ENCODE measurements at regions not wholly inside any gene's neighbourhood (a gene's known extent, or its start where the extent isn't known, plus 50 kb on each side); places are given as distances from the start of the nearest gene placed in this dataset.

DNA sequence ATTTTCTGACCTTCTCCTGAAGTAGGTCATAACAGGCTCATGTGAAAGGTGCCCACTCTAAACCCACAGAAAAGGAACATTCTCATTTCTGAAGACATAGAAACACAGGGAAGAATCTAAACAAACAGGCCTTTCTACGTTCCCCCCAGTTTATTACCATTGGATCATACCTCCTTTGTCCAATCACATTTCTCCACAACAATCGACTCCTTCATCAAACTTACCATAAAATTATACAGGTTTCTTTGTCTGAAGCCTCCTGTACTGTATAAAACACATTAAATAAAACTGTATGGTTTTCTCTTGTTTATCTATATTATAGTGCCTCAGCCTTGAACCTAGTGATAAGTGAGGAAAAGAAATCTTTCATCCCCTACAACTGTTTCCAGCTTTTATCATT lies 340.7 kb downstream of the ENC1 start:
- Histone ChIP-seq H2AFZ (ENCODE audit: low read depth, low read length, poor library complexity, severe bottlenecking) (no peak overlapping the region), H3K27ac (ENCODE audit: low read depth, low read length) (no peak overlapping the region), H3K4me3 (replicated peaks in 1 of 2; ENCODE audit: low read depth in 1 of 2, low read length in 2 of 2) (no peak overlapping the region), H3K4me2 (ENCODE audit: low read length) (no peak overlapping the region), H3K4me1 (ENCODE audit: control insufficient read depth in 1 of 2, insufficient read depth in 2 of 2, low read length in 2 of 2) (no peaks in the 10 kb centered on the region), H3K79me2 (ENCODE audit: insufficient read depth, low read length) (no peaks in the 10 kb centered on the region), H4K20me1 (ENCODE audit: insufficient read depth) (no peaks in the 10 kb centered on the region), H3K27me3 (ENCODE audit: insufficient read depth, low read length) (no peaks in the 10 kb centered on the region), H3K36me3 (ENCODE audit: control insufficient read depth in 1 of 2, insufficient read depth in 2 of 2, low read length in 2 of 2) (no peaks in the 10 kb centered on the region), H3K9me2 (ENCODE audit: insufficient read depth) (no peaks in the 10 kb centered on the region), H3K9ac (ENCODE audit: low read length) (no peak overlapping the region), H3K9me3 (ENCODE audit: control insufficient read depth in 1 of 2, insufficient read depth in 1 of 2, low read depth in 1 of 2, low read length in 2 of 2) (no peaks in the 10 kb centered on the region)
- ATAC-seq (no peak), DNase-seq (ENCODE audit: low read depth, low spot score) (no peak)
- no TSS peak for BruUV-seq (replicated peaks)
- RAD21 ChIA-PET (ENCODE audit: low non-redundant PET in 1 of 2, low total read pairs in 2 of 2, uncharacterized antibody in 2 of 2, unreplicated experiment in 2 of 2): no interaction called here
- POLR2A ChIA-PET: no interaction called here
- no peak for TF ChIP-seq SRF (IDR thresholded peaks at IDR 0.05; ENCODE audit: low read depth)
- intact Hi-C loops (cut with micrococcal nuclease): no loop called here
- CTCF ChIA-PET: no interaction called here

GRCh38 chr5:74296685-74297408 lies 343.7 kb downstream of the ENC1 start:
- ChIA-PET CTCF (no interaction called here), POLR2A (no interaction called here), RAD21 (ENCODE audit: low non-redundant PET in 1 of 2, low total read pairs in 2 of 2, uncharacterized antibody in 2 of 2, unreplicated experiment in 2 of 2) (no interaction called here)
- no peaks in the 10 kb centered on the region for H4K20me1 ChIP-seq (ENCODE audit: insufficient read depth)
- no peaks in the 10 kb centered on the region for H3K9me3 ChIP-seq (ENCODE audit: control insufficient read depth in 1 of 2, insufficient read depth in 1 of 2, low read depth in 1 of 2, low read length in 2 of 2)
- H3K36me3 ChIP-seq (ENCODE audit: control insufficient read depth in 1 of 2, insufficient read depth in 2 of 2, low read length in 2 of 2): no peaks in the 10 kb centered on the region
- TF ChIP-seq SP1 (IDR thresholded peaks at IDR 0.05; ENCODE audit: low read depth) (no peak), ZNF274 (IDR thresholded peaks at IDR 0.05; ENCODE audit: low read depth, low read length) (no peak), ZFX (IDR thresholded peaks at IDR 0.05) (no peak), CTCF (IDR thresholded peaks at IDR 0.05 in 2 of 3, conservative IDR thresholded peaks at IDR 0.05 in 1 of 3; ENCODE audit: borderline replicate concordance in 1 of 3, insufficient read depth in 1 of 3, low read depth in 2 of 3, low read length in 2 of 3) (no peak), YY1 (IDR thresholded peaks at IDR 0.05; ENCODE audit: extremely low read depth, insufficient replicate concordance, low read depth, low read length) (no peak), RAD21 (IDR thresholded peaks at IDR 0.05; ENCODE audit: low read depth) (no peak), ELF1 (IDR thresholded peaks at IDR 0.05; ENCODE audit: borderline replicate concordance, low read depth) (no peak), TCF7L2 (IDR thresholded peaks at IDR 0.05; ENCODE audit: borderline replicate concordance, extremely low read depth, insufficient read depth, insufficient read length) (no peak), FOSL1 (IDR thresholded peaks at IDR 0.05; ENCODE audit: low read depth) (no peak), CEBPB (IDR thresholded peaks at IDR 0.05; ENCODE audit: low read depth) (no peak), EGR1 (IDR thresholded peaks at IDR 0.05; ENCODE audit: low read depth) (no peak)
- no peak overlapping the region for H3K27ac ChIP-seq (ENCODE audit: low read depth, low read length)
- no peak overlapping the region for H3K9ac ChIP-seq (ENCODE audit: low read length)
- ATAC-seq: no peak
- no peaks in the 10 kb centered on the region for H3K9me2 ChIP-seq (ENCODE audit: insufficient read depth)
- BruUV-seq (replicated peaks): no TSS peak
- H3K4me2 ChIP-seq (ENCODE audit: low read length): no peak overlapping the region
- no peaks in the 10 kb centered on the region for H3K4me1 ChIP-seq (ENCODE audit: control insufficient read depth in 1 of 2, insufficient read depth in 2 of 2, low read length in 2 of 2)
- no peak for DNase-seq (ENCODE audit: low read depth, low spot score)
- H3K79me2 ChIP-seq (ENCODE audit: insufficient read depth, low read length): no peaks in the 10 kb centered on the region
- H3K4me3 ChIP-seq (replicated peaks in 1 of 2; ENCODE audit: low read depth in 1 of 2, low read length in 2 of 2): no peak overlapping the region
- intact Hi-C loops (cut with micrococcal nuclease): no loop called here
- H3K27me3 ChIP-seq (ENCODE audit: insufficient read depth, low read length): no peaks in the 10 kb centered on the region
- no peak overlapping the region for H2AFZ ChIP-seq (ENCODE audit: low read depth, low read length, poor library complexity, severe bottlenecking)
